G401 (cell line): ENCODE measurements at regions not wholly inside any gene's neighbourhood (a gene's known extent, or its start where the extent isn't known, plus 50 kb on each side); places are given as distances from the start of the nearest gene placed in this dataset.
A peak's percentile ranks its signal among the peaks of the same experiment; 100 is the strongest.
"Not testable (repeated sequence)": the region's sequence is repeated elsewhere in the genome, so short reads cannot be mapped to it uniquely, and the experiment has no call there.

Experiments
- DNase-seq: peaks from one replicate; pipeline ENCODE4 v3.0.0-alpha.2; 2015; ENCODE audit warnings: low spot score
- in situ Hi-C: cut with HindIII; loops from 2 replicates; pipeline ENCODE4 v1.10.0; 2016; ENCODE audit warnings: low sequenced_read_pairs, mixed read lengths

DNA sequence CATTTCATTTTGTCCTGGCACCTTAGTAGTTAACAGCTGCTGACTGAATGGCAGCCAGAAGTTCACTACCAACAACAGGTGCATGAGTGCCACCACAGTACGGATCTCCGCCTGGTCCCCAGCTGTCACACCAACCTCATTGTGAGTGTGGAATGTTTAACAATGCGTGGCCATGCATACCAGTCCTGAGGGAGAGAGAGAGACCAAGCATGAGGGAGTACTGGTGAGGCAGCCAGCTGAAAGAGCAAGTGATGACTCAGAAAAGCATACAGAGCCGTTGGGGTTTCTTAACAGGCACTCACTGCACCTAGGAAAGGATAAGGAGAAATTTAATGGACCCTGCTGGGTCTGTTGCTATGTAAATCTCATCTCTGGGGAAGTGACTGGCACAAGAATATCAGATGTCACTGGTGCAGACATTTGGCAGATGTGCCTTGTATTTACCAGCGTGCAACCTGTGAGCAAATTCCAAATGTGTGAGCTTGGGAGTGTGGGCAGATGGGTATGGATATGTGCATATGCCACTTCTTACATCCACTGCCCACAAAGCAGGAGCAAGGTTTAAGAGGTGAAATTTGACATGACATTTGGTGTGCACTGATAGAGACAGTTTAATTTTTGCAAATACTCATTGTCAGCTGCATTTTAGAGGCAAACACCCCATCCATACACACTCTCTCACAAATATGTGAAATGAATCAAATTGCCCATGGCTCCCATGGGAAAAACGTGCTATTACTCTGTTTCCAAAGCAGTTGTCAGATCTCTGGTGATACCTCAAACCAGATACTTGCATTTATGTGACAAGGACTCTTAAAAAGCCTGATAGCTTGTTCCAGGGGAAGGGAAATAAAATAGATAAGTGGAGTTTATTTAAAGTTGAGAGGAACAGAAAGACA is 245.2 kb upstream of the ARPP21 start:
- no peak for DNase-seq
- in situ Hi-C loops: no loop called here

DNA sequence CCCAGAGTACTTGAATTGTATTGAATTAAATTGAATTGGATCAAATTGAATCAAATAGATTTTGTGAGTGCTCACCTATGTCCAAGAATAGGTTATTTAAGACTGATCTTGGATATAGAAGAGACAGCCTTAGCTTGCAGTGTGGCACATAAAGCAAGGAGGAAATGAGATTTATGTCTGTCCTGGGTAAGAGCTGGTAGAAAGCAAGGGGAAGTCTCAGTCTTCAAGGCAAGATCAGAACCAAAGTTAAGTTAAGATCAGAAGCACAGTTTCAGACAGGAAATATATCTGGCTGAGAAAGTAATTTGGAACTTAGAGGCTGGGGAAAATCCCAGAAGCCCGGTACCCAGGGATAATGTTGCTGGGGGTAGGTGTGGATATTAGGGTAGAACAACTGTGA is 244.4 kb upstream of the ARPP21 start:
- in situ Hi-C loops: no loop called here
- DNase-seq: no peak

DNA sequence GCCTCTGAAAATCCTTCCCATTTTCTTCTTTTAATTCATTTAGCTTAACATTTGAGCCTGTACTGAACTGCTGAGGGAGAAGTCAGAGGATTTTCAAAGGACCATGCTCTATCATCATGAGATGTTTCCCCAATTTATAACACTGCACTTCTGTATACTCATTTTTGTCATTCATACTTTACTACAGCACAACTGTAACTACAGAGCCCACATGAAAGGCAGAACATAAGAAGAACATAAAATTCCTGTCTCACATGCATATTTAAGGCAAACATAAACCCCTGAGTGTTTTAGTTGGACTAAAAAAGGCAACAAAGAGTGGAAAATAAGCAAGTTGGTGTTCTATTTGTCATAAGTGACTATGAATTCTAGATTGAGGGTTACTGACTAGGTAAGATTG is 237.7 kb upstream of the ARPP21 start:
- in situ Hi-C loops: no loop called here
- no peak for DNase-seq

DNA sequence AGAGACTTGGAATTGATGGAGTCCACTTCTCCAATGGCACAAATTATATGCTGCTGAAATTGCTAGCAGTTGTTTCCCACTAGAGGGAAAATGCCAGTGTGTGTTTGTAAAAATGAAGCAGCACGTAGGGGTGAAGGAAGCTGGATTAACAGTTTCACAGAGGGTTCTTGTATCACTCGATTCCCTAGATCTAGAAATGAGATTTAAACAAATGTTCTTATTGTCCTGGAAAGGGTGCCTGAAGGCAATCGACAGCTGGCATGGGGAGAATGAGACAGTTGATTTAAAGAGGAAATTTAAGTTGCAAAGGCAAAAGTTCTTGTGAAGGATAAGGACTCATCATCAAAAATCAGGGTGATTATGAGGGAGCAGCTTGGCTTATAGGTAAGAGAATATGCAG is 234.8 kb upstream of the ARPP21 start:
- in situ Hi-C loops: no loop called here
- no peak for DNase-seq

DNA sequence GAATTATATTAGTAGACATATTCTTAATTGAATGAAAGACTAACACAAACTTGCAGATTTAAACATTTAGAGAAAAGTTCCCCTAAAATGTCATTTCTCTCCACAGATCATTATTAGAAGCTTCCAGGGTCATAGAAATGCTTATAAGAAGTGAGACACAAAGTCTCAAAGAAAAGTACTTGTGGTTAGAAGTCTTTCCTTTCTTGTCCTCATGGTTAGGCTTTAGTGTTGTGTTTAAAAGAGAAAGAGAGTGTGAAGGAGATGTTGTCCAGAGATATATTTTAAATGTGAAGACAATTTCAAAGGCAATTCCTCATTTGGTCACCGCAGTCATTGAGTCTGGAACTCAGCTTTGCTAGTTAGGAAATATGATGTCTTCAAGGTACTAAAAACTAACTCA is 230.4 kb upstream of the ARPP21 start:
- no peak for DNase-seq

DNA sequence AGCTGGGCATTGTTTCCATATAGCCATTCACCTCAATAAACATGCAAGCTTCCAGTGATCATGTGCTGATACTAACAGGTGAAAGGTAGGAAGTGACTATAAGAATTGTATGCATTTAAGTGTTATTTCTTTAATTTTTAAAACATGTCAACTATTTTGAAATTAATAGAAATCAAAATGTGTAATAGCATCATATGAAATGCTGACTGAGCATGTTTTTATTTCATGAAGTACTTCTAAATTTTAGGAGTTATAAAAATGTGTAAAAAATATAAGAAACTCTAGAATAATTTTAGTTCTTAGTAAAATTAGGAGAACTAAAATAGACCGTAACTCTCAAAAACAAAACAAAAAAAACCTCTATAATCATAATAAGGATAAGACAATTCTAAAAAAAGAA is 229.3 kb upstream of the ARPP21 start:
- in situ Hi-C loops: no loop called here

More for the DNA sequence above, 230.4 kb upstream of the ARPP21 start:
- in situ Hi-C loops: no loop called here

DNA sequence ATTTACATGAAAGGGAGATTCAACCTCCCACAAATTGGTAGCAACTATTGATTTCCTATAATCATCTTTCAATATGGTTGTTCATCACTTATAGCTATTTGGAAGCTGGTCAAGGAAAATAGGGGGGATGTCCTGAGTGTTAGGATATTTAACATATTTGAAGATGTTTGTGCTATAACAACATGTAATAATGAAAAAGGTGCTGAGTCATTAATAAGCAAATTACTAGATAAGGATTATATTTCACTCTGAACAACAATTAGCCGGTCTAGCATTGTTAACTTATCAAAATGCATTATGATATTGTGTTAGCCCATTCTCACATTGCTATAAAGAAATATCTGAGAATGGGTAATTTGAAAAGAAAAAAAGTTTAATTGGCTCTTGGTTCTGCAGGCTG is 225.8 kb upstream of the ARPP21 start:
- no peak for DNase-seq
- in situ Hi-C loops: no loop called here

More for the DNA sequence above, 229.3 kb upstream of the ARPP21 start:
- DNase-seq: no peak

DNA sequence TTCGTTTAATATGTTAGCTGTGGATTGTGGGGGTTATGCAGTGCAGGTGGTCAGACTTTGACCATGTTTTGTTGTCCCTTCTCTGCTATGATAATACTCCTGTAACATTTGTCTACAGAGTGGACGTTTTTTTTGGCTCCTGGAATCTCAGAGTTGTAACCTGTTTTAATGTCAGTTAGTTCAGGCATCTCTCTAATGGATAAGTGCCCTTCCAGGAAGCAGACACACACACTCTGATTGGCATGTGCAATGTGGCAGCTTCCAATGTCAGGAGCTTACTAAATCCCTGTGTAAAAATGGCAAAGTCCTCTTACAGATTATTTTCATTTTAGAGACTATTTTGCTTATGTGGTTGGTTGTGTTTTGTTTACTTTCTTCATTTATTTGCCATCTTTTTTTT is 222.2 kb upstream of the ARPP21 start:
- in situ Hi-C loops: no loop called here

DNA sequence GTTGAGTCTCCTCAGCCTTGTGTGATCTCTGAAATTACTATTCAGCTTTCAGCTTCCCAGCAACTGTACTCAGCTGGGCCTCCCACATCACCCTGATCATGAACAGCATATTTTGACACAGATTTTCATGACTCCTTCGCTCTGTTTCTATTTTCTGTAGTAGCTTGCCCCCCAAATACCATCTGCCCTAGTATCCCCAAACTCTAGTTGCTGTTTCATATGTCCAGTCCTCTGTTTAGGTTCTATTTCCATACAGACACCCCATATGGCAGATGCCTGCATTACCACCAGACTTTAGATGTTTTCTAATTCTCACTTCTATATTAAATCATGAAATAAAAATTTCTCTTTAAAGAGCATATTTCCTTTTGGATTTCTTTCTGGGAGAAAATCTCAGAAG is 217.2 kb upstream of the ARPP21 start:
- no peak for DNase-seq
- in situ Hi-C loops: no loop called here

More for the DNA sequence above, 222.2 kb upstream of the ARPP21 start:
- no peak for DNase-seq

DNA sequence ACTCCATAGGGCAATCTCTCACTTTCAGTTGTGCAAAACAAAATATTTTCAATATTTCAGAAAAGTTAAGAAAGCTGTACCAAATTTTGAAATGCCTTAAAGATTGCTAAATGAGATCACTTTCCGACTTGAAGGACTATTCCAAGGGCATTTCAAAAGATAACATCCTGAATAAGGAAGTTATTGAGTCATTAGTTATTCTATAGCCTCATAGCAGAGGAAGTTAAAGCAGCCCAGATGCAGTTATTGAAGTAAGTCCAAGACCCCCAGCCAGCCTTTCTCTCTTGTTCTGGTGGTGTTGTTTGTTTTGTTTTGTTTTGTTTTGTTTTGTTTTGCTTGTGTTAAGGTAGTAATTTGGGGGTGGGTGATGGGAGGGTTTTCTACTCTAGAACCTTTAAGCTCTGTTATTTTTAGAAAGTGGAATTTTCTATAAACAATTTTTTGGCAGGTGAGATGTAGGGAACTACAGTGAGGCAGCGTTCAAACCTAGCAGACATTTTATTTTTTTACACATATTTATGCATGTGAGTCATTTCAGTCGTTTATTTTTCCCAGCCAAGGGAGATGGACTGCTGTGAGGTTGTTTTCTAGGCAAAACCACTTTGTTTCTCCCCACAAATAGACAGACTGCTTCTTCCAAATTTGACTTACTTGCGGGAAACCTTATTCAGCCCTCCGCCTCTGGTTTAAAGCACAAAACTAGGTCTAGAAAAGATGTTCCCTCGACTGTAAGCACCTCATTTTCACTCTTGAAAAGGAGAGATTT is 216.3 kb upstream of the ARPP21 start:
- no peak for DNase-seq
- in situ Hi-C loops: no loop called here

DNA sequence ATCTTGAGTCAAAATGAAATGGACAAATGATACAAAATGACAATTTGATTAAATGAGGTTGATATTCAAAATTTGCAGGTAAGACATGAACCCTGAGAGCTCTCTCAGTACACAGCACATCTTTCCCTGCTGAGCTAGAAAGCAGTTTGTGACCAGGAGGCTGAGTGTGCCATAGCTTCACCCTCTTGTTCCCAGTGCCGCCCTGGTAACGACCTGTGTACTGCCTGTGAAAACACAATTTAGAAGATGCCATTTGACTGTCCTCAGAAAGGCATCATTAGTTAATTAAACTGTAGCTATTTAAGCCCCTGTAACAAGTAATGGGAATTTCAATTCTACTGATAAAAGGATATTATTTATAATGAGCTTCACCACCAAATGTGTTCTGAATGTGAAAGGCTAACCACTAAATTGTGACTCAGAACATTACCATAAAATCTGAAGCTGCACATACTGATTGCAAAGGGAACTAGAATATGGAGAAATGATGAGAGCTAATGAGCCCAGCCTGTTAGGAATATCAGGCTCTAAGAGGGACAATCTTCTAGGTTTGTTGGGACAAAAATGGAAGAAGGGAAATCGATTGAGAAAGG is 212.9 kb upstream of the ARPP21 start:
- in situ Hi-C loops: no loop called here
- DNase-seq: no peak

DNA sequence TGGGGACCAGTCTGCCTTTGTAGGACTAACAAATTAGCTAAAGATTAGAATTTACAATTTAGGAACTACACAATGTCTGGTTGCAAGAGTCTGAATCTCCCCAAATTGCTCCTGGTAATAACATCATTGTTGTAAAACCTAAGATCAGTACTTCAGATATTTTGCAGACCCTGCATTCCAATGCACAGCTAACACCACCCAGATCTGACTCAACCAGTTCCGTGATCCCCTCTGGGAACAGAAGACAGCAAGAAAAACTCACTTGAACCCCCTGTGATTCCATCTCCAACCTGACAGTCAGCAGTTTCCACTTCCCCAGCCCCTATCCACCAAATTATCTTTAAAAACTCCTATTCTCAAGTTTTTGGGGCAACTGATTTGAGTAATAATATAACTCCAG is 201.9 kb upstream of the ARPP21 start:
- in situ Hi-C loops: no loop called here
- DNase-seq: no peak

DNA sequence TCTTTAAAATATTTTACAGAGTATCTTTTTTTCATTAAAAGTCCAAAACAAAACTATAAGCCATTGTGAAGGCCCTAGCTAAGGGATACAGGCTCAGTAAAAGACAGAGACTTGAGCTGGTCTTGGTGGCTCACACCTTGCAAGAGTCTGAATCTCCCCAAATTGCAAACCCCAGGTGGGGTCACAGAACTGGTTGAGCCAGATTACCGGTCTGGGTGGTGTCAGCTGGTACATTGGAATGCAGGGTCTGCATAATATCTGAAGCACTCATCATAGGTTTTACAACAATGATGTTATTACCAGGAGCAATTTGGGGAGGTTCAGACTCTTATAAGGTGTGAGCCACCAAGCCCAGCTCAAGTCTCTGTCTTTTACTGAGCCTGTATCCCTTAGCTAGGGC is 201.2 kb upstream of the ARPP21 start:
- no peak for DNase-seq
- in situ Hi-C loops: no loop called here

DNA sequence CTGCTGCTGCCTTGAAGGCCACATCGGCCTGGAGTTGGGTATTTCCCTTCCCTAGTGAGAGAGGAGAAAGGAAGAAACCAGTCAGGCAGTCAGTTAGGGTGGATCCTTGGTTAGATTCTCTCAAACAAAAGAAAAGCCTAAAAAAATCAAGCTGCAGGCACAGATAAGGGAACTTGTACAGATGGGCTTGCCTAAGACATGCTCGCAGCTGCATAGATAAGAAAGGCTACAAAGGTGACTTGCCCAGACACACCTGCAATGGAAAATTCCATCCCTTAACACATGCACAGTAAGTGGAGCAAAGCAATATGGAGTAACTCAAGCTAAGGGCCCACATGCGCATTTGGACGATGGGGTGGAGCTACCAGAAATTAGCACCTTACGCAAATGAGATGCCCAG is 199.7 kb upstream of the ARPP21 start:
- in situ Hi-C loops: no loop called here
- no peak for DNase-seq

DNA sequence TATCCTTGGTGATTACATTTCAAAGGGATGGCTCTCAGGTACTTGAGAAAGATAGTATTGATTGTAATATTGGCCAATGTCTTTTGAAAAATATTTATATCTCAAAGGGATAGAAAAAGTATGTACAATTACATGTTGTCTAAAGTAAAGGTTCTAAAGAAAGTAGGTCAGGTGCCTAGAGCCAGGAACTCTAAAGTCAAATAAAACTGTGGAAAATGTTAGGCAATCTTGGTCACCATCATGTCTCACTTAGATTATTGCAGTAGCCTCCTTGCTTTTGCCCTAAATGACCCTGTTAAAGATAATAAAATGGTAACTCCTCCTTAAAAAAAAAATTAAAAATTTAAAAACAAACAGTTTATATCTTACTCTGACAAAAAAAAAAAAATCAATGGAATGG is 198.5 kb upstream of the ARPP21 start:
- no peak for DNase-seq
- in situ Hi-C loops: no loop called here

DNA sequence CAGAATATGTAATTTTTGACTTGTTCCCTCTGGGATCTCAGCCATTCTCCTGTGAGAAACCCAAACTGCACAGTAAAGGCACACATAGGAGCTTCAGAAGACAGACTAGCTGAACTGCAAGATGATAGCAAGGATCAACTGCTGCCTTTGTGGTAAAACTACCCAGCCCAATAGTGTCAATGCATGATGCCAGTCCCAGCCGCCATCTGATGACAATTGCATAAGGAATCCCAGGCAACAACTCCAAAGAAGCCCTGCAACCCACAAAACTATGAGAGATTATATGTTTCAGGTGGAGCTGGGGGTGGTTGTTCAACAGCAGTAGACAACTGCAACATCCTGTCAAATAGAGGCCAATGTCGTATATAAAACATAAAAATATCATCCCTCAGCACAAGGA is 192.4 kb upstream of the ARPP21 start:
- no peak for DNase-seq
- in situ Hi-C loops: no loop called here

DNA sequence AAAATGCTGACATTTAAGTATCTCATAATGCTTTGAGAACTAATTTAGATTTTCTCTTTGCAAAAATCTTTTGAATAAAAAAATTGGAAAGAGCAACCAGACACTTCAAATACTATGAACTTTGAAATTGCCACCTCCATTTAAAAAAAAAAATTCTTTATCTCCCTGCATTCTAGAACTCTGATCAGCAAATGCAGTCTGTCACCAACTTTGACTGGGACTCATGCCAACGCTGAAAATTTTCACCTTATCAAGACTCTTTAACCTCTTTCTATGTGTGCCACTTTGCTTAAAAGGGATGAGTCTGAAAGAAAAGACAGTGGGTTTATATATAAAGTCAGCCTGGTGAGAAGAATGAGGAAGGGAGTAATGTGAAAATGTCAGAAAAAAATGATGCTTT is 191.2 kb upstream of the ARPP21 start:
- peak; percentile 37 for DNase-seq
- in situ Hi-C loops: no loop called here

DNA sequence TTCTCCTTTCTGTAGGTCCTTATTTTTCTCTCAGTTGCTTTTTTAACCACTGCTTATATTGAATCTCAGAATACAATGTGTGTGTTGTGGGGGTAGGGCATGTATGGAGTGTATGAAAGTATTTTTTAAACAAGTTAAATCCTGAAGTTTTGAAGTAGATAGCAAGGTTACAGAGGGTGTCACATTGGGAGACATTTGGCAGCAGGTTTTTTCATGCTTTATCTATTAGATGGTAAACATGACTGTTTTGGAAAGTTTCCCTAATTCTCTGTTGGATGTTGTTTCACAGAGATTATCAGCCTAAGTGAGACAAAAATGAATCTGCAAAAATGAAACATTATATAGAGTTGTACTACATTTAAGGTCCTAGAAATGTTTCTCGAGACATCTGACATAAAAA is 190.6 kb upstream of the ARPP21 start:
- in situ Hi-C loops: no loop called here
- peak; percentile 61 for DNase-seq

DNA sequence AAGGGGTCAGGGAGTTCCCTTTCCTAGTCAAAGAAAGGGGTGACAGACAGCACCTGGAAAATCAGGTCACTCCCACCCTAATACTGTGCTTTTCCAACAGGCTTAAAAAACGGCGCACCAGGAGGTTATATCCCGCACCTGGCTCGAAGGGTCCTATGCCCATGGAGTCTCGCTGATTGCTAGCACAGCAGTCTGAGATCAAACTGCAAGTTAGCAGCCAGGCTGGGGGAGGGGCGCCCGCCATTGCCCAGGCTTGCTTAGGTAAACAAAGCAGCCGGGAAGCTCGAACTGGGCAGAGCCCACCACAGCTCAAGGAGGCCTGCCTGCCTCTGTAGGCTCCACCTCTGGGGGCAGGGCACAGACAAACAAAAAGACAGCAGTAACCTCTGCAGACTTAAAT is 184.5 kb upstream of the ARPP21 start:
- DNase-seq, in situ Hi-C loops: not testable (repeated sequence)

DNA sequence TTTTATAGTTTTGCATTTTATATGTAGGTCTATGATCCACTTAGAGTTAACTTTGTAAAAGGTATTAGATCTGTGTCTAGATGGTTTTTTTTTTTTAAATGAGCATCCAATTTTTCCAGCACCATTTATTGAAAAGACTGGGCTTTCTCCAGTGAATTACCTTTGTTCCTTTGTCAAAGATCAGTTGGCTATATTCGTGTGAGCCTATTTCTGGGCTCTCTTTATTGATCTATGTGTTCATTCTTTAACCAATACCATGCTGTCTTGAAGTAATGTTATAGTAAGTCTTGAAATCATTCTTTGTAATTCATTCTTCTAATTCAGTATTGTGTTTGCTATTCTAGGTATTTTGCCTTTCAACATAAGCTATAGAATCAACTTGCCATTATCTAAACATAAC is 165.4 kb upstream of the ARPP21 start:
- DNase-seq: no peak
- in situ Hi-C loops: no loop called here
